SK-N-SH treated with all-trans-retinoic acid at 6 μM for 48 hours (cell line): ENCODE measurements at regions not wholly inside any gene's neighbourhood (a gene's known extent, or its start where the extent isn't known, plus 50 kb on each side); places are given as distances from the start of the nearest gene placed in this dataset.

Experiments
- ATAC-seq: fragments of 200-7000 bp; cut with Tn5 transposase; 3 replicates; pipeline ENCODE4 v1.9.1; 2020; ENCODE audit warnings: mild to moderate bottlenecking, moderate library complexity
- ARNTL ChIP-seq: fragments of 450-650 bp; formaldehyde crosslinking; IDR thresholded peaks from 2 replicates; pipeline ENCODE4 v1.5.0; 2020; ENCODE audit warnings: low read depth, mild to moderate bottlenecking, moderate library complexity, borderline replicate concordance
- BACH2 ChIP-seq: fragments of 250-450 bp; sonication (Bioruptor Pico); IDR thresholded peaks from 2 replicates; pipeline ENCODE4 v1.9.0; 2021; ENCODE audit warnings: mild to moderate bottlenecking, borderline replicate concordance
- ESRRG ChIP-seq: fragments of 250-450 bp; sonication (Bioruptor Pico); IDR thresholded peaks from 2 replicates; pipeline ENCODE4 v1.6.1; 2021; ENCODE audit warnings: mild to moderate bottlenecking
- ISL1 ChIP-seq: fragments of 250-450 bp; sonication (Bioruptor Pico); IDR thresholded peaks from 2 replicates; pipeline ENCODE4 v2.1.2; 2022; ENCODE audit warnings: mild to moderate bottlenecking, moderate library complexity
- OSR1 ChIP-seq: fragments of 250-450 bp; sonication (Bioruptor Pico); IDR thresholded peaks from 2 replicates; pipeline ENCODE4 v1.8.0; 2022; ENCODE audit warnings: moderate library complexity, mild to moderate bottlenecking, inconsistent platforms
- POU6F1 ChIP-seq: fragments of 250-450 bp; sonication (Bioruptor Pico); IDR thresholded peaks from 2 replicates; pipeline ENCODE4 v1.8.0; 2021; ENCODE audit warnings: low read depth, mild to moderate bottlenecking, moderate library complexity, borderline replicate concordance
- PPARA ChIP-seq: fragments of 250-450 bp; sonication (Bioruptor Pico); IDR thresholded peaks from 2 replicates; pipeline ENCODE4 v1.5.0; 2020; ENCODE audit warnings: mild to moderate bottlenecking, borderline replicate concordance
- RARB ChIP-seq: fragments of 250-450 bp; sonication (Bioruptor Pico); IDR thresholded peaks from 2 replicates; pipeline ENCODE4 v1.8.0; 2021; ENCODE audit warnings: mild to moderate bottlenecking, moderate library complexity
- TOX ChIP-seq: fragments of 250-450 bp; sonication (Bioruptor Pico); IDR thresholded peaks from 2 replicates; pipeline ENCODE4 v1.8.0; 2021; ENCODE audit warnings: mild to moderate bottlenecking, moderate library complexity, borderline replicate concordance
- ZC3H10 ChIP-seq: fragments of 250-450 bp; sonication (Bioruptor Pico); IDR thresholded peaks from 2 replicates; pipeline ENCODE4 v1.5.1; 2021; ENCODE audit warnings: mild to moderate bottlenecking, moderate library complexity
- ZFP3 ChIP-seq: fragments of 250-450 bp; sonication (Bioruptor Pico); IDR thresholded peaks from 2 replicates; pipeline ENCODE4 v1.5.0; 2020; ENCODE audit warnings: mild to moderate bottlenecking, moderate library complexity
- ZFP30 ChIP-seq: fragments of 450-650 bp; formaldehyde crosslinking; IDR thresholded peaks from 2 replicates; pipeline ENCODE4 v1.5.0; 2022; ENCODE audit warnings: mild to moderate bottlenecking, moderate library complexity
- ZNF565 ChIP-seq: fragments of 450-650 bp; formaldehyde crosslinking; conservative IDR thresholded peaks from 2 replicates; pipeline ENCODE4 v1.5.0; 2020; ENCODE audit warnings: low read depth, mild to moderate bottlenecking, moderate library complexity
- ZNF8 ChIP-seq: fragments of 450-650 bp; formaldehyde crosslinking; IDR thresholded peaks from 2 replicates; pipeline ENCODE4 v1.5.0; 2020; ENCODE audit warnings: mild to moderate bottlenecking, moderate library complexity
- TF ChIP-seq, protein P1 (sequence below): fragments of 250-450 bp; sonication (Bioruptor Pico); IDR thresholded peaks from 2 replicates; pipeline ENCODE4 v1.5.1; 2021; ENCODE audit warnings: mild to moderate bottlenecking, moderate library complexity
- TF ChIP-seq, protein P2 (sequence below): fragments of 250-450 bp; sonication (Bioruptor Pico); IDR thresholded peaks from 2 replicates; pipeline ENCODE4 v1.8.0; 2020; ENCODE audit warnings: mild to moderate bottlenecking, moderate library complexity, borderline replicate concordance
- TF ChIP-seq, protein P3 (sequence below): fragments of 250-450 bp; sonication (Bioruptor Pico); IDR thresholded peaks from 2 replicates; pipeline ENCODE4 v1.5.1; 2020; ENCODE audit warnings: low read depth, mild to moderate bottlenecking, moderate library complexity
- TF ChIP-seq, protein P4 (sequence below): fragments of 250-450 bp; sonication (Bioruptor Pico); IDR thresholded peaks from 2 replicates; pipeline ENCODE4 v1.5.0; 2020; ENCODE audit warnings: mild to moderate bottlenecking, moderate library complexity

GRCh38 chr2:11891028-11891427, 144.6 kb downstream of the LPIN1 start (continued):
- TF ChIP-seq POU6F1 (CRISPR knock-in tag) (no peak), BACH2 (CRISPR knock-in tag) (no peak), ZNF8 (CRISPR knock-in tag) (no peak), OSR1 (CRISPR knock-in tag) (no peak)

DNA sequence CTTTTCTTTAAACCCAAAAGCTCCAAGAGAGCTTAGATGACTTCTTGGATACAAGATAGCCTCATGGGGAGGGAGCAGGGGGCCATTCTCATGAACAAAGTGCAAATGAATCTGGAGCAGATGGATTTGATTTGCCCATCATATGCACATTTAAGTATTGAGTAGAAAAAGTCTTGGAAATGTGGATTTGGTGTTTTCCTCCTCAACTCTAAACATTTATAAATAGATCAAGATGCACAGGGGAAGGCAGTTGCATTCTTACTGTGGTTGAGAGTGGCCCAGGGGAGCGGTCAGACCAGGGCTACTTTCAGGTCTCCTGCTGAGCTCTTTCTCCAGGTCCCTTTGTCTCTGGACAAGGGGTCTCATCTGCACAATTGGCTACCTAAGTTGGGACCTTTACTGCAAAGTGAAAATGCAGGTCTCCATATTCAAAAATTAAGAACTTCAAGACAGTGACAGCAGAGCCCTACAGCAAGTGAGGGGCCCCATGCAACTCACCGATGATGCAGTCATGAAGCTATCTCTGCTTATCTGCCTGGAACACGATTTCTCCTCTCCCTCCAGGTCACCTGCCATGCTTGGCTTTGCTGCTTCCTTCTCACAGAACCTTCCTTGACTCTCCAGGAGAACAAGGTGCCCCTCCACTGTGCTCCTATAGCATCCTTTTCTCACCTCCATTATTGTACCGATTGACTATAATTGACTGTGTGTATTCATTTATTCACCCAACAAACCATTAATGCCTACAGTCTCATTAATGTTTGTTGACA, 145.4 kb downstream of the LPIN1 start:
- TF ChIP-seq, protein P1, sequence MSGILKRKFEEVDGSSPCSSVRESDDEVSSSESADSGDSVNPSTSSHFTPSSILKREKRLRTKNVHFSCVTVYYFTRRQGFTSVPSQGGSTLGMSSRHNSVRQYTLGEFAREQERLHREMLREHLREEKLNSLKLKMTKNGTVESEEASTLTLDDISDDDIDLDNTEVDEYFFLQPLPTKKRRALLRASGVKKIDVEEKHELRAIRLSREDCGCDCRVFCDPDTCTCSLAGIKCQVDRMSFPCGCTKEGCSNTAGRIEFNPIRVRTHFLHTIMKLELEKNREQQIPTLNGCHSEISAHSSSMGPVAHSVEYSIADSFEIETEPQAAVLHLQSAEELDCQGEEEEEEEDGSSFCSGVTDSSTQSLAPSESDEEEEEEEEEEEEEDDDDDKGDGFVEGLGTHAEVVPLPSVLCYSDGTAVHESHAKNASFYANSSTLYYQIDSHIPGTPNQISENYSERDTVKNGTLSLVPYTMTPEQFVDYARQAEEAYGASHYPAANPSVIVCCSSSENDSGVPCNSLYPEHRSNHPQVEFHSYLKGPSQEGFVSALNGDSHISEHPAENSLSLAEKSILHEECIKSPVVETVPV (CRISPR knock-in tag) = no peak
- ATAC-seq = no peak

GRCh38 chr2:11896386-11896785, 150.0 kb downstream of the LPIN1 start:
- no peak for TF ChIP-seq ZFP3 (CRISPR knock-in tag)
- TF ChIP-seq ISL1 (CRISPR knock-in tag) = no peak
- TF ChIP-seq, protein P2, sequence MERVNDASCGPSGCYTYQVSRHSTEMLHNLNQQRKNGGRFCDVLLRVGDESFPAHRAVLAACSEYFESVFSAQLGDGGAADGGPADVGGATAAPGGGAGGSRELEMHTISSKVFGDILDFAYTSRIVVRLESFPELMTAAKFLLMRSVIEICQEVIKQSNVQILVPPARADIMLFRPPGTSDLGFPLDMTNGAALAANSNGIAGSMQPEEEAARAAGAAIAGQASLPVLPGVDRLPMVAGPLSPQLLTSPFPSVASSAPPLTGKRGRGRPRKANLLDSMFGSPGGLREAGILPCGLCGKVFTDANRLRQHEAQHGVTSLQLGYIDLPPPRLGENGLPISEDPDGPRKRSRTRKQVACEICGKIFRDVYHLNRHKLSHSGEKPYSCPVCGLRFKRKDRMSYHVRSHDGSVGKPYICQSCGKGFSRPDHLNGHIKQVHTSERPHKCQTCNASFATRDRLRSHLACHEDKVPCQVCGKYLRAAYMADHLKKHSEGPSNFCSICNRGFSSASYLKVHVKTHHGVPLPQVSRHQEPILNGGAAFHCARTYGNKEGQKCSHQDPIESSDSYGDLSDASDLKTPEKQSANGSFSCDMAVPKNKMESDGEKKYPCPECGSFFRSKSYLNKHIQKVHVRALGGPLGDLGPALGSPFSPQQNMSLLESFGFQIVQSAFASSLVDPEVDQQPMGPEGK (CRISPR knock-in tag) = no peak
- no peak for TF ChIP-seq PPARA (CRISPR knock-in tag)
- TF ChIP-seq, protein P3, sequence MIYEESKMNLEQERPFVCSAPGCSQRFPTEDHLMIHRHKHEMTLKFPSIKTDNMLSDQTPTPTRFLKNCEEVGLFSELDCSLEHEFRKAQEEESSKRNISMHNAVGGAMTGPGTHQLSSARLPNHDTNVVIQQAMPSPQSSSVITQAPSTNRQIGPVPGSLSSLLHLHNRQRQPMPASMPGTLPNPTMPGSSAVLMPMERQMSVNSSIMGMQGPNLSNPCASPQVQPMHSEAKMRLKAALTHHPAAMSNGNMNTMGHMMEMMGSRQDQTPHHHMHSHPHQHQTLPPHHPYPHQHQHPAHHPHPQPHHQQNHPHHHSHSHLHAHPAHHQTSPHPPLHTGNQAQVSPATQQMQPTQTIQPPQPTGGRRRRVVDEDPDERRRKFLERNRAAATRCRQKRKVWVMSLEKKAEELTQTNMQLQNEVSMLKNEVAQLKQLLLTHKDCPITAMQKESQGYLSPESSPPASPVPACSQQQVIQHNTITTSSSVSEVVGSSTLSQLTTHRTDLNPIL (CRISPR knock-in tag) = no peak
- TF ChIP-seq, protein P4, sequence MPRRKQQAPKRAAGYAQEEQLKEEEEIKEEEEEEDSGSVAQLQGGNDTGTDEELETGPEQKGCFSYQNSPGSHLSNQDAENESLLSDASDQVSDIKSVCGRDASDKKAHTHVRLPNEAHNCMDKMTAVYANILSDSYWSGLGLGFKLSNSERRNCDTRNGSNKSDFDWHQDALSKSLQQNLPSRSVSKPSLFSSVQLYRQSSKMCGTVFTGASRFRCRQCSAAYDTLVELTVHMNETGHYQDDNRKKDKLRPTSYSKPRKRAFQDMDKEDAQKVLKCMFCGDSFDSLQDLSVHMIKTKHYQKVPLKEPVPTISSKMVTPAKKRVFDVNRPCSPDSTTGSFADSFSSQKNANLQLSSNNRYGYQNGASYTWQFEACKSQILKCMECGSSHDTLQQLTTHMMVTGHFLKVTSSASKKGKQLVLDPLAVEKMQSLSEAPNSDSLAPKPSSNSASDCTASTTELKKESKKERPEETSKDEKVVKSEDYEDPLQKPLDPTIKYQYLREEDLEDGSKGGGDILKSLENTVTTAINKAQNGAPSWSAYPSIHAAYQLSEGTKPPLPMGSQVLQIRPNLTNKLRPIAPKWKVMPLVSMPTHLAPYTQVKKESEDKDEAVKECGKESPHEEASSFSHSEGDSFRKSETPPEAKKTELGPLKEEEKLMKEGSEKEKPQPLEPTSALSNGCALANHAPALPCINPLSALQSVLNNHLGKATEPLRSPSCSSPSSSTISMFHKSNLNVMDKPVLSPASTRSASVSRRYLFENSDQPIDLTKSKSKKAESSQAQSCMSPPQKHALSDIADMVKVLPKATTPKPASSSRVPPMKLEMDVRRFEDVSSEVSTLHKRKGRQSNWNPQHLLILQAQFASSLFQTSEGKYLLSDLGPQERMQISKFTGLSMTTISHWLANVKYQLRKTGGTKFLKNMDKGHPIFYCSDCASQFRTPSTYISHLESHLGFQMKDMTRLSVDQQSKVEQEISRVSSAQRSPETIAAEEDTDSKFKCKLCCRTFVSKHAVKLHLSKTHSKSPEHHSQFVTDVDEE (CRISPR knock-in tag) = no peak
- TF ChIP-seq ESRRG (CRISPR knock-in tag) = no peak
- no peak for TF ChIP-seq POU6F1 (CRISPR knock-in tag)
- TF ChIP-seq ZNF8 (CRISPR knock-in tag) = no peak
- no peak for TF ChIP-seq ARNTL (CRISPR knock-in tag)
- no peak for TF ChIP-seq ZC3H10 (CRISPR knock-in tag)
- TF ChIP-seq ZNF565 = no peak
- ATAC-seq = no peak

DNA sequence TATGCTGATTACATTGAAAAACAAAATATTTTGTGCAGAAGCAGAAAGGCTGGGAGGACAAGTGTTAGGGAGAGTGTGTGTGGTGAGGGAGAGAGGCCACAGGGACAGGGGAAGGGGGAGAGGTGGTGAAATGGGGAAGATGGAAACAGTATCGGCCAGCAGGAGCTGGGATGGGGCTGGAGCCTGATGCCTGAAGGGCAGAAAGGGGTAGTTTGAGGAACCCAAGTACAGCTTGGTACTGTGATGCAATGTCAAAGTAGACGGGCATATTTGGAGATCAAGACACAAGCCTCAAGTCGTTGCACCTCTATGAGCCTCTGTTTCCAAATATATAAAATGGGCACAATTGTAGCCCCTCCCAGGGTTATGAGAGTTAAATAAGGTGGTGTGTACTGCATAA, 152.1 kb downstream of the LPIN1 start:
- ATAC-seq = no peak
- TF ChIP-seq RARB = no peak
- no peak for TF ChIP-seq ZNF565
- TF ChIP-seq BACH2 (CRISPR knock-in tag) = no peak
- no peak for TF ChIP-seq TOX (CRISPR knock-in tag)
- TF ChIP-seq, protein P4 (CRISPR knock-in tag) = no peak
- TF ChIP-seq ARNTL (CRISPR knock-in tag) = no peak
- no peak for TF ChIP-seq ZFP30 (CRISPR knock-in tag)
- TF ChIP-seq, protein P2 (CRISPR knock-in tag) = no peak
- TF ChIP-seq OSR1 (CRISPR knock-in tag) = no peak
